HEK293T (cell line): ENCODE measurements at regions not wholly inside any gene's neighbourhood (a gene's known extent, or its start where the extent isn't known, plus 50 kb on each side); places are given as distances from the start of the nearest gene placed in this dataset.

ENCODE experiments used
- CTCF ChIA-PET: fragments of 350-600 bp; formaldehyde crosslinking; extraction: SDS; loops from one replicate; lab custom pipeline; 2021; ENCODE audit warnings: antibody characterized with exemption, inconsistent platforms; lab: Yijun Ruan, JAX
- POLR2A ChIA-PET: fragments of 350-600 bp; formaldehyde crosslinking; extraction: SDS; loops from one replicate; lab custom pipeline; 2020; ENCODE audit warnings: antibody characterized with exemption, inconsistent platforms; lab: Yijun Ruan, JAX
- DNase-seq: peaks from one replicate; pipeline ENCODE4 v3.0.0; 2012; ENCODE audit warnings: mixed read lengths; ENCODE audit errors: extremely low spot score
- ARNT ChIP-seq: fragments of 450-650 bp; IDR thresholded peaks from 2 replicates; pipeline ENCODE4 v1.6.1; 2017; ENCODE audit warnings: mild to moderate bottlenecking
- BHLHE40 ChIP-seq: fragments of 450-650 bp; IDR thresholded peaks from 2 replicates; pipeline ENCODE4 v1.6.1; 2016; ENCODE audit warnings: mild to moderate bottlenecking, moderate library complexity, borderline replicate concordance
- CTBP1 ChIP-seq: fragments of 450-650 bp; IDR thresholded peaks from 2 replicates; pipeline ENCODE4 v1.6.1; 2016; ENCODE audit warnings: borderline replicate concordance
- ELF4 ChIP-seq: fragments of 450-650 bp; IDR thresholded peaks from 2 replicates; pipeline ENCODE4 v1.6.1; 2017; ENCODE audit warnings: antibody characterized with exemption
- FOXA1 ChIP-seq: fragments of 450-650 bp; IDR thresholded peaks from 2 replicates; pipeline ENCODE4 v1.6.1; 2016; ENCODE audit warnings: mild to moderate bottlenecking
- FOXK2 ChIP-seq: fragments of 450-650 bp; IDR thresholded peaks from 2 replicates; pipeline ENCODE4 v1.6.1; 2016; ENCODE audit warnings: mild to moderate bottlenecking
- FOXM1 ChIP-seq: fragments of 450-650 bp; IDR thresholded peaks from 2 replicates; pipeline ENCODE4 v1.6.1; 2017; ENCODE audit warnings: mild to moderate bottlenecking, borderline replicate concordance
- HDGF ChIP-seq: fragments of 450-650 bp; IDR thresholded peaks from 2 replicates; pipeline ENCODE4 v1.6.1; 2017; ENCODE audit warnings: antibody characterized with exemption, borderline replicate concordance
- L3MBTL2 ChIP-seq: fragments of 450-650 bp; conservative IDR thresholded peaks from 2 replicates; pipeline ENCODE4 v1.6.1; 2016; ENCODE audit warnings: mild to moderate bottlenecking
- LEF1 ChIP-seq: fragments of 450-650 bp; IDR thresholded peaks from 2 replicates; pipeline ENCODE4 v1.6.1; 2017; ENCODE audit warnings: mild to moderate bottlenecking, borderline replicate concordance
- NFRKB ChIP-seq: fragments of 450-650 bp; IDR thresholded peaks from 2 replicates; pipeline ENCODE4 v1.6.1; 2016; ENCODE audit warnings: mild to moderate bottlenecking, moderate library complexity
- PKNOX1 ChIP-seq: fragments of 450-650 bp; IDR thresholded peaks from 2 replicates; pipeline ENCODE4 v1.6.1; 2016
- SP1 ChIP-seq: fragments of 450-650 bp; IDR thresholded peaks from 2 replicates; pipeline ENCODE4 v1.6.1; 2017
- SUZ12 ChIP-seq: fragments of 450-650 bp; IDR thresholded peaks from 2 replicates; pipeline ENCODE4 v1.6.1; 2016; ENCODE audit warnings: mild to moderate bottlenecking
- TARDBP ChIP-seq: fragments of 450-650 bp; IDR thresholded peaks from 2 replicates; pipeline ENCODE4 v1.6.1; 2016
- ZNF384 ChIP-seq: fragments of 450-650 bp; IDR thresholded peaks from 2 replicates; pipeline ENCODE4 v1.6.1; 2016

GRCh38 chr10:57113545-57113944 lies 752.5 kb upstream of the ZWINT start:
- no peak for DNase-seq
- TF ChIP-seq LEF1 (no peak), PKNOX1 (no peak), NFRKB (no peak), FOXK2 (no peak)
- POLR2A ChIA-PET = no interaction called here
- CTCF ChIA-PET = no interaction called here

- CTCF ChIA-PET = interaction anchor here (0.6 kb wide), 1 partner anchor 26 kb away, joined by 3 read pairs; no protein-coding TSS in a partner anchor
- DNase-seq = no peak
- TF ChIP-seq NFRKB (no peak), CTBP1 (no peak), HDGF (no peak), L3MBTL2 (no peak), ARNT (no peak), FOXM1 (no peak), BHLHE40 (no peak), ZNF384 (no peak), SUZ12 (no peak), LEF1 (no peak), FOXA1 (no peak), TARDBP (no peak), FOXK2 (no peak)
- POLR2A ChIA-PET = no interaction called here
Observed at GRCh38 chr10:57102236-57102635, 741.2 kb upstream of the ZWINT start.

- TF ChIP-seq FOXM1 = no peak
- no peak for TF ChIP-seq NFRKB
- TF ChIP-seq CTBP1 = no peak
- TF ChIP-seq LEF1 = no peak
- TF ChIP-seq PKNOX1 = no peak
- no peak for TF ChIP-seq TARDBP
- no peak for TF ChIP-seq BHLHE40
- TF ChIP-seq ELF4 = no peak
- TF ChIP-seq FOXA1 = no peak
- no peak for TF ChIP-seq ARNT
- TF ChIP-seq SUZ12 = no peak
- CTCF ChIA-PET = no interaction called here
- POLR2A ChIA-PET = no interaction called here
- no peak for DNase-seq
Observed at GRCh38 chr10:57098146-57098545, 737.1 kb upstream of the ZWINT start.

GRCh38 chr10:57096044-57096443 lies 735.0 kb upstream of the ZWINT start:
- POLR2A ChIA-PET = no interaction called here
- no peak for DNase-seq
- TF ChIP-seq FOXM1 (no peak), LEF1 (no peak), FOXK2 (no peak), FOXA1 (no peak), BHLHE40 (no peak), SP1 (no peak), SUZ12 (no peak), HDGF (no peak), TARDBP (no peak), ARNT (no peak), NFRKB (no peak)
- CTCF ChIA-PET = no interaction called here

GRCh38 chr10:57094965-57095364 lies 733.9 kb upstream of the ZWINT start:
- POLR2A ChIA-PET = no interaction called here
- TF ChIP-seq FOXK2 = no peak
- no peak for TF ChIP-seq ELF4
- TF ChIP-seq FOXM1 = no peak
- TF ChIP-seq SUZ12 = no peak
- no peak for TF ChIP-seq TARDBP
- no peak for TF ChIP-seq L3MBTL2
- TF ChIP-seq NFRKB = no peak
- TF ChIP-seq SP1 = no peak
- TF ChIP-seq BHLHE40 = no peak
- no peak for TF ChIP-seq LEF1
- no peak for TF ChIP-seq ZNF384
- TF ChIP-seq CTBP1 = no peak
- no peak for TF ChIP-seq ARNT
- TF ChIP-seq PKNOX1 = no peak
- TF ChIP-seq HDGF = no peak
- no peak for TF ChIP-seq FOXA1
- CTCF ChIA-PET = no interaction called here
- no peak for DNase-seq

- CTCF ChIA-PET = no interaction called here
Observed at GRCh38 chr10:57094083-57094482, 733.0 kb upstream of the ZWINT start.

More at GRCh38 chr10:57094083-57094482, 733.0 kb upstream of the ZWINT start:
- TF ChIP-seq NFRKB (no peak), FOXM1 (no peak), ELF4 (no peak), FOXK2 (no peak), FOXA1 (no peak), LEF1 (no peak), PKNOX1 (no peak), TARDBP (no peak), BHLHE40 (no peak), ARNT (no peak), CTBP1 (no peak)
- DNase-seq = no peak
- POLR2A ChIA-PET = no interaction called here
